Neutrophil (primary cell): ENCODE measurements at regions not wholly inside any gene's neighbourhood (a gene's known extent, or its start where the extent isn't known, plus 50 kb on each side); places are given as distances from the start of the nearest gene placed in this dataset.

Experiments
- H3K27ac ChIP-seq: fragments of 200-600 bp; sonication (generic); 2 replicates; pipeline ENCODE4 v1.5.1; 2016; ENCODE audit warnings: mild to moderate bottlenecking, moderate library complexity
- H3K27me3 ChIP-seq: fragments of 200-600 bp; sonication (generic); 2 replicates; pipeline ENCODE4 v1.6.0; 2016; ENCODE audit warnings: mild to moderate bottlenecking
- H3K36me3 ChIP-seq: fragments of 200-600 bp; sonication (generic); 2 replicates; pipeline ENCODE4 v1.5.1; 2017
- H3K4me1 ChIP-seq, 2 experiments: fragments of 200-600 bp in 1 of 2; sonication (generic) in 1 of 2; 1 replicate in 1 of 2; 2 replicates in 1 of 2; pipeline versions ENCODE4 v1.5.1 to v1.6.1; 2013 to 2016; ENCODE audit warnings: low read depth in 1 of 2, low read length in 1 of 2, mild to moderate bottlenecking in 1 of 2, moderate library complexity in 1 of 2; ENCODE audit not compliant: control insufficient read depth in 1 of 2, insufficient read depth in 1 of 2
- H3K4me3 ChIP-seq, 2 experiments: fragments of 200-600 bp in 1 of 2; sonication (generic) in 1 of 2; 1 replicate in 1 of 2; 2 replicates in 1 of 2; pipeline ENCODE4 v1.5.1; 2013 to 2016; ENCODE audit warnings: low read depth in 1 of 2, low read length in 1 of 2, mild to moderate bottlenecking in 1 of 2, moderate library complexity in 1 of 2
- H3K9me3 ChIP-seq: fragments of 200-600 bp; sonication (generic); 2 replicates; pipeline ENCODE4 v1.5.1; 2016
- CTCF ChIP-seq: fragments of 200-600 bp; sonication (generic); IDR thresholded peaks from 2 replicates; pipeline ENCODE4 v1.5.1; 2016; ENCODE audit warnings: antibody characterized with exemption

GRCh38 chr2:181252262-181253148 is 204.7 kb upstream of the ITGA4 start:
- peak overlapping the region; percentile 57 for H3K27ac ChIP-seq
- TF ChIP-seq CTCF: no peak
- no peaks in the 10 kb centered on the region for H3K9me3 ChIP-seq
- H3K27me3 ChIP-seq: no peaks in the 10 kb centered on the region
- H3K4me1 ChIP-seq: peaks cover 10 to 23% of the 10 kb centered on the region in 2 experiments
- no peak overlapping the region for H3K4me3 ChIP-seq
- H3K36me3 ChIP-seq: no peaks in the 10 kb centered on the region

- no peak for TF ChIP-seq CTCF
- H3K27ac ChIP-seq: no peak overlapping the region
- no peaks in the 10 kb centered on the region for H3K9me3 ChIP-seq
- no peaks in the 10 kb centered on the region for H3K36me3 ChIP-seq
- no peaks in the 10 kb centered on the region for H3K27me3 ChIP-seq
- H3K4me1 ChIP-seq: peaks cover 10 to 23% of the 10 kb centered on the region in 2 experiments
- H3K4me3 ChIP-seq: no peak overlapping the region
Observed at GRCh38 chr2:181253438-181253837, 203.7 kb upstream of the ITGA4 start.

- Histone ChIP-seq H3K4me3 (no peak overlapping the region), H3K4me1 (peaks cover 10 to 23% of the 10 kb centered on the region in 2 experiments), H3K9me3 (no peaks in the 10 kb centered on the region), H3K27ac (no peak overlapping the region), H3K36me3 (no peaks in the 10 kb centered on the region), H3K27me3 (no peaks in the 10 kb centered on the region)
- no peak for TF ChIP-seq CTCF
Observed at GRCh38 chr2:181255651-181256050, 201.5 kb upstream of the ITGA4 start.

GRCh38 chr2:181258720-181259119 is 198.5 kb upstream of the ITGA4 start:
- Histone ChIP-seq H3K4me1 (peaks cover 0 to 7% of the 10 kb centered on the region in 2 experiments), H3K27me3 (no peaks in the 10 kb centered on the region), H3K4me3 (no peak overlapping the region), H3K27ac (no peak overlapping the region), H3K9me3 (no peaks in the 10 kb centered on the region), H3K36me3 (no peaks in the 10 kb centered on the region)
- TF ChIP-seq CTCF: no peak

- H3K4me1 ChIP-seq: no peaks in the 10 kb centered on the region
- no peaks in the 10 kb centered on the region for H3K9me3 ChIP-seq
- H3K27me3 ChIP-seq: no peaks in the 10 kb centered on the region
- no peak overlapping the region for H3K27ac ChIP-seq
- no peak for TF ChIP-seq CTCF
- H3K4me3 ChIP-seq: no peak overlapping the region
- no peaks in the 10 kb centered on the region for H3K36me3 ChIP-seq
Observed at GRCh38 chr2:181262782-181263181, 194.4 kb upstream of the ITGA4 start.
